DMS53 treated with DMSO at 0.1 percent for 48 hours (cell line): ENCODE measurements at regions not wholly inside any gene's neighbourhood (a gene's known extent, or its start where the extent isn't known, plus 50 kb on each side); places are given as distances from the start of the nearest gene placed in this dataset.
A peak's percentile ranks its signal among the peaks of the same experiment; 100 is the strongest.
"Not testable (repeated sequence)": the region's sequence is repeated elsewhere in the genome, so short reads cannot be mapped to it uniquely, and the experiment has no call there.

Experiments used
- DNase-seq: peaks from one replicate; lab custom pipeline; 2025; ENCODE audit not compliant: unreplicated experiment; lab: John Stamatoyannopoulos, UW

DNA sequence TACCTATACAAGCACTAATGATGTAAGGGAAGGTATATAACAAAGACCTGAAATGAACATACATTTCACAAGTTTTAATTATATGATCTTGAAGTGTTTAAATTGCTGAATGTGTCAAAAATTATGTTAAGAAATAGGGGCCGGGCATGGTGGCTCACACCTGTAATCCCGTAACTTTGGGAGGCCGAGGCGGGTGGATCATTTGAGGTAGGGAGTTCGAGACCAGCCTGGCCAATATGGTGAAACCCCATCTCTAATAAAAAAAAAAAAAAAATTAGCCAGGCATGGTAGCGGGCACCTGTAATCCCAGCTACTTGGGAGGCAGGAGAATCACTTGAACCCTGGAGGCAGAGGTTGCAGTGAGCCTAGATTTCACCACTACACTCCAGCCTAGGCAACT, 537.4 kb upstream of the STEAP1 start:
- DNase-seq: not testable (repeated sequence)

DNA sequence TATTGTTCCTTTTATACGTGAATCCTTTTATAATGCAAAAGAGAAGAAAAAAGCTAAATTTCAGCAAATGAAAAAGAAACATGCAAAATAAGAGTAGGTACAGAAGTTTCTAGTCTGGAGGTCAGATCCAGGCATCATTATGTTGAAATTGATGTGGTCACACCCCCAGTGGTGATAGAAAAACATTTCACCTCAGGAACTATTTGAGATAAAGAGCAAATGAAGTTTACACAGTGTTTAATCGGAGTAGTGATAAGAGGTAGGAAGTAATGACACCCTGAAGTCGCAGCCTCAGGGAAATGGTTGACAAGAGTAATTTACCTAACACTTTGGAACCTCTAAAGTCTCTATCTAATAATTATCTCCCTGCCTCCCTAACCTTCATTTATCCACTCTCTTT, 536.0 kb upstream of the STEAP1 start:
- DNase-seq: no peak

DNA sequence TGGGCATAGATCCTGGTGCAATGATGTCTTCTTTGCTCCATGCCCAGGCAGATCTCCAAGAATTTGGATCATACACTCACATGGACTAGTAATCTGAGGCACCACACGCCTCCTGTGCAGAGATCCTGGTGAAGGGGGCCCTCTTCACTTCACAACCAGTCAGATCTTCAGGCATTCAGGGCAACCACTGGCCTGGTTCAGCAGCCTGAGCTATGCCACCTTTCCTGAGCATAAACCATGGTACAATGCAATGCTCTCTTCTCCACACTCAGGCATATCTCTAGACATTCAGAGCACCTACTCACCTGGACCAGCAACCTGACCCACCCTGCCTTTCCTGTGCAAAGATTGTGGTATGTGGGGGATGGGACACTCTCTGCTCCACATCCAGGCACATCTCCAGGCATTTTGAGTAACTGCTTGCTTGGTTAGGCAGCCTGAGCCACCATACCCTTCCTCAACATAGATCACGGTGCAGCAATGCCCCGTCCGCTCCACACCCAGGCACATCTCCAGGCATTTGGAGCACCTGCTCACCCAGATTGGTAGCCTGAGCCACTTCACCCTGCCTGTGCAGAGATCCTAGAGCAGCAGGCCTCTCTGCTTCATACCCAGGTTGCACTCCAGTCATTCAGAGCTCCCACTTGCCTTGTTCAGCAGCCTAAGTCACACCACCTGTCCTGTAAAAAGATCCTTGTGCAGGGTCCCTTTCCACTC, 532.2 kb upstream of the STEAP1 start:
- no peak for DNase-seq

DNA sequence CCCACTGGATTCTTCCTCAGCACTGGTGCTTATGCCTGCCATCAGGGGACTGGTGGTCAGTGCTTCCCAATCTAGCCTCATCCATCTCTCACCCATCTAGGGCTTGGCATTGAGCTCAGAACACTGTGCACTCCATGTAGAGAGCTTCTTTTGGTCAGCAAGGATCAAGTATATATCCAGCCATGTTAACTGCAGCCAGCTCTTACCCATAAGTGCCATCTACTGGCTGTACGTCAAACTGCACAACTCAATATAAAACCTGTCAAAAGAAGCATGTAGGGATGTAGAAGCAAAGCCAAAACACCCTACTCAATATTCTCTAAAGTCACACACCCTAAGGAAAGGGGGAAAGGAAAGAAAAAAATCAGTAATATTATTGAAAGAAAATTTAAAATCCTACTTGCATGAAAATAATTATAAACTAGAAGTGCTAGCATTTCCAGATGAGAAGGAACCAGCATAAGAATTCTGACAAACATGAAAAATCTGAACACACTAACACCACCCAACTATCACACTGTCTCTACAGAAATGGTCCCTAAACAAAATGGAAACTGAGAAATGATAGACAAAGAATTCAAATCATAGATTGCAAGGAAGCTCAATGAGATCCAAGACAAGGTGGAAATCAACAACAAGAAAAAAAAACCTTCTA, 531.1 kb upstream of the STEAP1 start:
- peak; percentile 78 for DNase-seq

DNA sequence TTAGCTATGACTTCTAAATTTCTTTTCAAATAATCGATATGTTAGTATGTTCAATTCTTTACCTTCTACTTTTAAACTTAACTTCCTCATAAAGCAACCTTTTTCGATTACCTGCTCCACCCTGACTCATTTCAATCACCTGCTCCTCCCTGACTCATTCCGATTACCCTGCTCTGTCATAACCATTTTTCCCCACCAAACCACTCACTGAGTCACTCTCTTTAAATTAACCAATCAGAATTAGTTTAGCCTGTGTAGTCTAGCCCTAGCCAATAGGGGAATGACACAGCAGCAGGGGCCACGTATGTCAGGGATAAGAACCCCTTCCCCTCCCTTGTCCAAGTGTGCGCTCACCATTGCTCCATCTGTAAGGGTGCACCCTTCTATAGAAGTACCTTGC, 530.1 kb upstream of the STEAP1 start:
- DNase-seq: not testable (repeated sequence)

DNA sequence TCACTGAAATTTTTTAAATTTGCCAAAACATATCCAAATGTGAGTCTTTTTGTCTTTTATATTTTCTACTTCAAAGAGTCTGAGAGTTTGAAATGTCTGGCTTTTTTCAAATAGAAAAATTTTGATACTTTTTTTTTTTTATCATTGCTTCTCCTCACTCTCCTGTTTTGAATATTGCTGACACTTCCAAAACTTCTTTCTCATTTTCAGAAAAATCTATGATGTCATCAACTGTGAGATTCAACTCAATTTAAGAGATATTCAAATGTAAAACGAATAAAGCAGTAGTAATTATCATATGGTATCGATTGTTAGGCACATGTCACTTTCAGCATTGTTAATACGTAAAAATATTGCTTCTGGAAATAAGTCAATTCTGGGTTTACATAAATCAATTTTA, 505.8 kb upstream of the STEAP1 start:
- no peak for DNase-seq

DNA sequence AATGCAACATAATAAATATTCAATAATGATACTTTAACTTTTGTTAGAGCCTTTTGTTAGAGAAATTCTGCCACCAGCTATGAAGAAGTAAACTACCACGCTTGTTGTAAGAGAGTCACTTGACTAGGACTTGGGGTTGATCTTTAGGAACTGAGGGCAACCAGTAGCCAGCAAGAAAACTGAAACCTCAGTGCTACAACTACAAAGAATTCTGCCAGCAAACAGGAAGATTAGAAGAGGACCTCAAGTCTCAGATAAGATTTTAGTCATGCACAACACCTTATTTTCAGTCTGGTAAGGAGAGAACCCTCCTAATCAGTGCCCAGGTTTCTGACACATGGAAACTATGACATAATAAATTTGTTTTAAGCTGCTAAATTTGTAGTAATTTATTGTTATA, 498.3 kb upstream of the STEAP1 start:
- DNase-seq: no peak

DNA sequence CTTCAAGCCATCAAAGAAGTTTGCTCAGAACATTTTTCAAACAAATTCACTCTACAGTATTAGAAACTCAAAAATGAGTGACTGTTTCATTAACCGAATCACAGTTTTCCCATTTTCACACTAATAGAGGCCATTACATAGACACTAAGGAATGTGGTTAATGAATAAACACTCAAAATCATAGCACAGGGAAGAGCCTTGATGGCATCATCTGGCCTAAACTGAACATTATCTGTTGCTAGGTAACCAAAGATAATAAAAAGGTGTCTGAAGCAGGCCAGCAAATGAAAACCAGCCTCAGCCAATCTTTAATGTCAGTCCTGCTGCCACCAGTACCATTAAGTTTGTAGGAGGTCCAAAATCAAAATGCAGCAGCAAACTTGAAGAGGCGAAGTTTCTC, 492.4 kb upstream of the STEAP1 start:
- DNase-seq: no peak

DNA sequence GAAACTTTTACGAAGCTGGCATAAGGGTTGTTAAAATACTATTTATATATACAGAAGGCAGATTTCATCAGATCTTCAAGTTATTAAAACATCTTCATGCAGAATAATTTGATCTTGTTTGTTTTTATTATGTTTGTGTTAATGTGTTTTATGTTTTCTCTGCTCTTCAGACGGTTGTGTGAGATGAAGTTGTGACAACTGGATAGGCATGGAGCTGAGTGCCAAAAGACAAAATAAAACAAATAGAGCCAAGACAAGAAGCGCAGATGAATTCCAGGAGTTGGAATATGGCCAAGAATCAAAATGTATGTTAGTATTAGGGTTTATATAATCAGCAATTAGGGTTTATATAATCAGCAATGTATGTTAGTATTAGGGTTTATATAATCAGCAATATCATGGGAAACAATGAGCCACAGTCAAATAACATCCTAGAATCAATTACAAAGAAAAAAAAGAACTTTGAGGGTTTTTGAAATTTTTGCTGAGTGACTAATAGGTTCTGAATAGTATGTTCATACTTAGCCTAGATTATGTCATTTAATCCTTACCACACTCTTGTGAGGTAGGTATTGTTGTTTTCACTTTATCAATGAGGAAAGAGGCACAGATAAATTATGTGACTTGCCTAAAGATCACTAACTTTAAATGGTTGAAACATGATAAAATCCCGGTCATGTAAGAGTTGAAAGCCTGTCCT, 488.0 kb upstream of the STEAP1 start:
- no peak for DNase-seq

DNA sequence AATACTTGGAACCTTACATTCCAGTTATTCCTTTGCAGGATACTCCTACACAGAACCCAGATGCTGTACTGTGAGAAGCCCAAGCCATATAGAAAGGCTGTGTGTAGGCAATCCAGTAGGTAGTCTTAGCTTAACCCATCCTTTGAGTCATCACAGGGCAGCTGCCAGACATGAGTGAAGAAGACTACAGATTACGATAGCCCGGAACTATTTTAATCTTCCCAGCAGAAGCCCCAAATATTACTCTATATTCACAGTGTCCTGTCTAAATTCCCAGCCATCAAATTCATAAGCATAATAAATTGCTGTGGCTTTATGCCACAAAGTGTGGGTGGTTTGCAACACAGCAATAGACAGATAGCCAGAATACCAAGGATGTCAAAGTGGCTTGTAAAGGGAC, 474.1 kb upstream of the STEAP1 start:
- no peak for DNase-seq

DNA sequence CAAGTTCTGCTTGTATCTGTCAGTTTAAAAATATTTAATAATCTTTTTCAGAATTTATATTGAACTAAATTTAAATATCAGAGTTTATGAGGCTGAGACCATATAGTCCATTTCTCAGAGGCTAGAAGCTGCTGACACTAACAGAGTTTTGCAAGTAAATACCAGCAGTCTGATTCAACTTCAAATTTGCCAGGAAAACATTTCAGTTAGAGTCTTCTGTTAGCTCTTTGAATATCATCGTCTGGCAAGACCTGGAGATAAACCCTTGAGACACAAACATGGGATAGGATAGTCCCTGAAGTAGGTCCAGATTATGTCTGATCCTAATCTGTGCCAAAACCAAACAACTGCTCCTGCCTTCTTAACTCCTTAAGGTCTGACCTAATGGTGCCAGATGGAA, 472.8 kb upstream of the STEAP1 start:
- no peak for DNase-seq

DNA sequence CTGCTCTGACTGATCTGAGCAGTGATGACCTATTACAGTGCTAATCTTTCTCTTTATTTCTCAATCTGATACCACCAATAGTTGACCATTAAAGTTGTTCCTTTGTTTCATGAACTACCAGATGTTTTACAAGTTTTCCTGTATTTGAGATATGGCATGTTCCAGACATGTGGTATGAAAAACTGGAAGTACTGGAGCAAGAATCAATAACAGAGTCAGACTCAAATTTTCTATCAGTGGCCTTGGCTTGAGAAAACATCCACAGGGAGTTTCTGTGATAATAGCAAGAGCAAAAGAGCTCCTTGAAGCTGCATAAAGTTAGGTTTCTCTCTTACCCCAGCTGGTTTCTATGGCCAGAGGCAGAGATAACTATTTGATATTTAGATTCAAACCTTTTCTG, 469.0 kb upstream of the STEAP1 start:
- no peak for DNase-seq

DNA sequence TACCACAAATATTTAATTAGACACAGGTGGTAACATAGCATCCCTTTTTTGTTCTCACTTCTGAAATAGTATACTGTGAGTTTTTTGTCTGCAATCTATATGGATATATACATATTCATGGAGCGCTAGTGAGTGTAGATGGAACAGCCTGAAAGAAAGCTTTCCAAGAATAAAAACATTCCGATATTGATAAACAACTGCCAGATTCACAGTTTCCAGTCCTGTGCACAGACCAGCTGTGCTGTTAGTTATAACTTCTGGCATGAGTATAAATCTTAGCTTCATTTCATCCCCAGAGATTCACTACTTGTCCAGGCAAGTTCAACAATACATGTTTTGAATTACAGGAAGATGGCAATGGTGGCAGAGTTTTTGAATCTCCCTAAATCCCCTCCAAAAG, 467.1 kb upstream of the STEAP1 start:
- DNase-seq: no peak

DNA sequence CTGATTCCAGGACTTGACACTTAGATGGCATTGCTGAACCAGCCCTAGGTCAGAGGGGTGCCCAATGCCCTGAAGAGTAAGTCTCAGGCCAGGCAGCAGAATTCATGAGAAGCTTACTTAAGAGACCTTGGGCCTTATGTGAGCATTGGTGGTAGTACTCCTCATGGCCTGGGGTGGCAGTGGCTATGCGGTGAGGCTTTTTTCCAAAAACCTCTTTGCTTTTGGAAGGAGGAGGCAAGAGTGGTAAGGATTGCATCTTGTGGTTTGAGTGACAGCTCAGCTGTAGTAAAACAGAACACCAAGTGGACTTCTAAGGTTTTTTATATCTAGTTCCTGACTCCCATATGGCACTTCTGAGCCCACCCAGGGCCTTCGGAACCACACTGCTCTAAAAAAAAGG, 459.0 kb upstream of the STEAP1 start:
- no peak for DNase-seq

DNA sequence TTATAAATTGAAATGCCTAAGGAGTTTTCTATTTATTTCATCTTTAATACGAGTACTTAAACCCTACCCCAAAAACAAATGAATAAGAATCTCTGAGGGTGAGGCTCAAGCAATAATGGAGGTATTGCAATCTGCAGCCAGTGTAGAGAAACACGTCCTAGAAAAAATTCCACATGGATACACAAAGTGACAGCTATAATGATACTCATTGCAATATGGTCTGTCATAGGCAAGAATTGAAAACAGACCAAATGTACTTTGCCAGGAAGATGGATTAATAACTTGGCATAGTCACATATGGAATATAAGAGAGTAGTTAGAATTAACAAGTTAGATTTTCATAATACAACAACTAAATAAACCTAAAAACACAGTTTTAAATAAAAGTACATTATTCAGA, 440.1 kb upstream of the STEAP1 start:
- no peak for DNase-seq

DNA sequence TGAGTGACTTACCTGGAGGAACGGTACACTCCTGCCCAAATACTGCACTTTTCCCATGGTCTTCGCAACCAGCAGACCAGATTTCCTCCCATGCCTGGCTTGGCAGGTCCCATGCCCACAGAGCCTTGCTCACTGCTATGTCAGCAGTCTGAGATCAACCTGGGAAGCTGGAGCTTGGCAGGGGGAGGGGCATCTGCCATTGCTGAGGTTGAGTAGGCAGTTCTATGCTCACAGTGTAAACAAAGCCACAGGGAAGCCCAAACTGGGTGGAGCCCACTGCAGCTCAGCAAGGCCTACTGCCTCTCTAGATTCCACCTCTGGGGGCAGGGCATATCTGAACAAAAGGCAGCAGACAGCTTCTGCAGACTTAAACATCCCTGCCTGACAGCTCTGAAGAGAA, 435.3 kb upstream of the STEAP1 start:
- peak; percentile 70 for DNase-seq

DNA sequence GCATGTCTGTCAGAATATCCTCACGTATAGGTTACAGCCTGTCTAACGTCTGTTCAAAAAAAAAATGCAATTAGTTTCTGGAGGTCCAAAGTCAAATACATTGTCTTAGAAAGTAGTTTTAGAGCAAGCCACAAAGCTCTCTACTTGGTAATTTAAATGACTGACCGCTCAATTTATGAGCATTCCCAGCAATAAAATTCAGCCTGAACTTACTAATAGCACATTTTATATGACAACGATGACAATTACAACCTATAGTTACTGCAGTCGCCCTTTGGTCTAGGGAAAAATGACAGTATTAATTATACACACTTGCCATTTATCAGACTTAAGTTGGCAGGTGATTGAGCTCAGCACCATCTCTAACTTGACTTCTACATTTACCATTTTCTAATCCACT, 425.8 kb upstream of the STEAP1 start:
- DNase-seq: no peak

DNA sequence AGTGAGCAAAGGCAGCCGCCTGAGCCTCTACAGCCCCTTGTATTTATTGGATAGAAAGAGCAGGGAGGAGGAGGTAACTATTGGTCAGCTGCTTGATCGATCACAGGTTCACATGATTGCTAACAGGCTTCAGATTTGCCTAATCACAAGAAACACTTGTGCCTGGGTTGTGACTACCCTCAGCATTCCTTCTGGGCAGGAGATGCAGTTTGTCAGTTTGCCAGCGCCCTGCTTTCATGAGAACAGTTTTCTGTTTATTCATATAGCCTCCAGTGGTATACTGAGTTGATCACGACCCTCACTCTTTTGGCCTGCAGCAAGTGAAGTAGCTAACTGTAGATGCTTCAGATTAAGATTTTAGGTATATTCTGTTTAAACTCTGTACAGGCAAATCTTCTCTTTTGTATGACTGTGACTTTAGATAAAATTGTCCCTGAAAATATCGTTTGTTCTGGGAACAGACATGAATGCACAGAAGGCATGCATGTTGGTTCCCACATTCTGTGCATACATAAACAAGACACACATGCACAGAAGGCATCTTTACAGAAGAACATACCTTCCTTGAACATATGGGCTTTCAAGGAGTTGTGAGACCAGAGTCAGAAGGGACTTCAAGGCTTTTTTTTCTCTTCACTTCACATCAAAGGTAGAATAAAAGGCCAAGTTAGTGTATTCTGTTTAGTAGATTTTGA, 422.4 kb upstream of the STEAP1 start:
- DNase-seq: no peak

DNA sequence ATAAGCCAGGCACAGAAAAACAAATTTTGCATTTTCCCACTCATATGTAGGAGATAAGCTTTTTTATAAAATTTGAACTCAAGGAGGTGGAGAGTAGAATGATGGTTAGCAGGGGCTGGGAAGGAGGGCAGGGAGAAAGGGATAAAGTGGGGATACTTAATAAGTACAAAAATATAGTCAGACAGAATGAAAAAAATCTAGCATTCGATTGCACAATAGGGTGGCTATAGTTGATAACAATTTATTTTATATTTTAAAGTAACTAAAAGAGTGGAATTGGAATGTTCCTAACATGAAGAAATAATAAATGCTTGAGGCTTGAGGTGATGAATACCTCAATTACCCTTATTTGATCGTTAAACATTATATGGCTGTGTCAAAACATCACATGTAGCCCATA, 415.7 kb upstream of the STEAP1 start:
- DNase-seq: no peak

DNA sequence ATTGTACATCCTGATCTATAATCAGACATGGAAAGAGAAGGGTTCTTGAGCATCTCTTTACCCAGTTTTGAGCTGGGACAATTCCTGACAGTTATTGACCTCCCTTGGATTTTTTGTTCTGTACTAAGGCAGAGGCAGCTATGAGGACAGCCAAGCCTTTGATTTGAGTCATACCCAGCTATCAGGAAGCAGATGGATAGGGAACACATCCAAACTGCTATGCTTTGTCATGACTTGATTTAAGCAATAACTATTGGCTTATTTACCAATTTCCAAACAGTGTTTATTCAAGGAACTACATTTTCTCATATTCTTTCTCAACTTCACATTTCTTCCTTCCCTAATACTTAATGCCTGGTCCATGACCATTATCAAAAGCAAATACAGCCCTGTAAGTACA, 396.4 kb upstream of the STEAP1 start:
- no peak for DNase-seq

DNA sequence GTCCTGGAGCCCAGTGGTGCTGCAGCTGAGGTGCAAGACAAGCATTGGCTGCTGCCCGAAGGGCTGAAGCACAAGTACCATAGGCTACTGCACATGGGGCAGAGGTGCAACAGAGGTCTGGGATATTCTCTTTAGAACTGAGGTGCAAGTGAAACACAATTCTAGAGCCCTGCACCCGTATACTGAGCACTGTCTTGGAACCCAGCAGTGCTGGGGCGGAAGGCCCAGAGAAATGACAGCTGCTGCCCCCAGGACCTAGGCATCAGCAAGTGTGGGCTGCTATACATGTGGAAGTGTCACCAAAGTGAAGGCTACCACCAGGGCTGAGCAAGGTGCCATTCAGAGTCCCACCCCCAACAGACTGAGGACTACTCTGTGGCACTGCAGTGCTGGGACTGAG, 393.6 kb upstream of the STEAP1 start:
- DNase-seq: no peak

DNA sequence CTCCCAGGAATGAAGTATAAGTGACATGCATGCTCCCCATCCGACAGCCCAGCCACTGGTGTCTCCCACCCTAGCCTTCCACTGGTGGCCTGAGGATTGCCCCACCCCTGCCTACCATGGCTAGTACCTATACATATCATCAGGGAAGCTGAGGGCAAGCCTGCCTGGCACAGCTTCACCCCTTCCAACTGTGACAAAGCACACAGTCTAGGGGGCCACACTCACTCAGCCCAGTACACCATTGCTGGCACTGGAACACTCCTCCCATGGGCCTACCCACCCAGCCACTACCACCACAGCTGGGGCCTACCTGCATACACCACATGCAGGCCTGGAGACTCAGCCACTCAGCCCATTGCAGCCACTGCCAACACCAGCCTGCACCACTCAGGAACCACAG, 393.1 kb upstream of the STEAP1 start:
- no peak for DNase-seq
